Midbrain (tissue), 1 donor: ENCODE measurements at regions not wholly inside any gene's neighbourhood (a gene's known extent, or its start where the extent isn't known, plus 50 kb on each side); places are given as distances from the start of the nearest gene placed in this dataset.

Experiments
- DNase-seq: peaks from one replicate; lab custom pipeline; 2025; lab: John Stamatoyannopoulos, UW

DNA sequence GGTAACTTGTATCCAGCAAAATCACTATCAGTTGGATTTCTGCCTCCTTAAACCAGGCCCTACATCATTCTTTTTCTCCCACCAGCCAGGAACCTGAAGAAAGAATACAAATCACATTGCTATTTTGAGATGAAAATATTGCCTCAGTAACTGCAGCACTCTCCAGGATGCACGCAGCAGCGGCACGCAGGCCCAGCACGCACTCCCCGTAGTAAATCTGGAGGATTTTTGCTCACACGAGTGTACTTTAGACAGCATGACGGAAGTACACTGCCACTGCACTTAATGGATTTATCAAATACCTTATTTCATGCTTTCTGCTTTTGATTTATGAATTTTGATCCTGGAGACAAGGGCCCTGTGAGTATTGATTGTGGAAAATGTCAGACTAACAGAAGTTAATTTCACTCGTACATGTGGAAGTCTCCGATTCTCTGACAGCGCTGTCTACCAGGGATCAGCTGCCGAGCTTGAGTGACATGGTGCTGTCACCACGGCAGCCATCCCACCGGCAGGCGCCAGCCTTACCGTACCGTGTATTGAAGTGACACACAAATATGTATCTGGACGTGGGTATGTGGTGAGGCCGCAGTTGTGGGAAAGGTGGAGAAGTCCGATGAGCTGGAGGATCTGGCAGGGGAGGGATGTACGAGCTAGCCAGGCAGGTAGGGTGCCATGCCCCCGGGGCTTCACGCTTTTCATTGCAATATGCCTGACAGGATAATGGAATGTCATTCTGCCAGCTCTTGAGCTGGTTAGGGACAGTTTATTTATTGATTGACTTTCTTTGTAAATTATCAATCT, 863.7 kb downstream of the GALR1 start:
- DNase-seq, result no peak

DNA sequence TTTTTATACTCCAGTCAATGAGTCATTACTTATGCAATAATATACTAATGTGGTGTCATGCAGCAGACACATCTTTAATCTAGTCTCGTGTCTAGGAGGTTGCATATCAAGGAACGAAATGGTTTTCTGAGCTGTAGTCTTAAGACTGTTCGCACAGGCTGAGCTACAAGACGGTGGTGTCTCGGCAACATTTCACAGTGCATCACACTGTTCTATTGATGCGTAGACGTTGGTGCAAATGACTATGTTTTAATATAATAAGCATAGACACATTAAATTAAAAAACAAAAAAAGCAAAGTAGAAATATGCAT, 864.2 kb downstream of the GALR1 start:
- no peak for DNase-seq

DNA sequence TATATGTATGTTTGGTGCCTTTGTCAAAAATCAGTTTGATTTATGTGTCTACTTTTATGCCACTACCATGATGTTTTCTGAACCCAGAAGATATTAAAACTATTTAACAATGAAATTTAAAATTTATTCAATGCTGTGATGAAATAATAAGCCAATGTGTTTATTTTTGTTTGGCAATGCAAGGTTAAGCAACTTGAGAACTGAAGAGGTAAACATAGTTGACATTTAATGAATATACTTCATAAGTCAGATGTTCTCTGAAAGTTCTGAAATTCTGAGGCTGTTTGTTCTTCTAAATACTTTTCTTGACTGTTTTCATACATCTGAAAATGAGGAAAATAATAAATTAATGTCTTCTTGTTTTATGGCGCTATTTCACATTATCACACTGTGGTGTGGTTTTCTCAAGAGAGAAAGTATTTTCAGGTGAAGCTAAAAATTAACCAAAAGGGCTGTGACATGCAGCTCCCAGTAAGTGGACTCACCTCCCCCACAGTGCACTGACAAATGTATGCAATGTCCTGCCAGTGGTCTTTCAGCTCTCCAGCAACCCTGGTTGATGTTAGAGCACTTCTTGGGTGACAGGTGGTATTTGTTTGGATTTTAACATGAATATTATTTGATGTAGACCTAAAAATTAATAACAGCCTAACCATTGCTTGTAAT, 863.6 kb upstream of the SALL3 start:
- no peak for DNase-seq

DNA sequence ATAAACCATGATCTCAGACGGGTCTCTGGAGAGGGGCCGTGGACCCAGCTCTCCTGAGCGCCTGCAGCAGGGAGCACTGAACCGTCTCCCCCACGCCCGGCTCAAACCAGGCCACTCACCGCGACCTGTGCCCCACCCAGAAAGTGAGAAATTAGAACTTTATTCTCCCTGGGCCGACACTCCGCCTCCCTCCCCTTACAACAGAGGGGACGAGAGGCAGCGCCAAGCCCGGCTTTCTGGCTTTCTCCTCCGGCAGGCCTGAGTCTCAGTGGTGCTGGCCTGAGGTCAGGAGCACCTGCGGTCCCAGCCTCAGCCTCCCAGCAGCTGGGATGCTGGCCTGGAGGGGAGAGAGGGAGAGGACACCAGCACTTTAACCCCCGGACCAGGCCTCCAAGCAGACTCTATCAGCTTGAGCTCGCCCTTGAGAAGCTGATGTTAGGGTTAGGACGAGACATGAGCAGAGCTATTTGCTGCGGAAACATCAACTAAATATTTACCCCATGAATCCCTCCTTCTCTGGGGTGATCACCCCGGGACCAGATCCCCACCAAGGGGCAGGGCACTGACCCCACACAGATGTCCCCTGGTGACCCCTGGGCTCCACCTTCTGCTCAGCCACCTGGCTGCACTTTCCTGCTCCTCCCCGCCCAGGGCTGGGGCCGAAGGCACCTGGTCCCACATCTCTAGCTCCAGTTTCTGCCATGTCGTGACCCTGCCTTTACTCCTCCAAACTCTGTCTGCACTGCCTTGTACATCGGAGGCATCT, 856.3 kb upstream of the SALL3 start:
- DNase-seq, result no peak

DNA sequence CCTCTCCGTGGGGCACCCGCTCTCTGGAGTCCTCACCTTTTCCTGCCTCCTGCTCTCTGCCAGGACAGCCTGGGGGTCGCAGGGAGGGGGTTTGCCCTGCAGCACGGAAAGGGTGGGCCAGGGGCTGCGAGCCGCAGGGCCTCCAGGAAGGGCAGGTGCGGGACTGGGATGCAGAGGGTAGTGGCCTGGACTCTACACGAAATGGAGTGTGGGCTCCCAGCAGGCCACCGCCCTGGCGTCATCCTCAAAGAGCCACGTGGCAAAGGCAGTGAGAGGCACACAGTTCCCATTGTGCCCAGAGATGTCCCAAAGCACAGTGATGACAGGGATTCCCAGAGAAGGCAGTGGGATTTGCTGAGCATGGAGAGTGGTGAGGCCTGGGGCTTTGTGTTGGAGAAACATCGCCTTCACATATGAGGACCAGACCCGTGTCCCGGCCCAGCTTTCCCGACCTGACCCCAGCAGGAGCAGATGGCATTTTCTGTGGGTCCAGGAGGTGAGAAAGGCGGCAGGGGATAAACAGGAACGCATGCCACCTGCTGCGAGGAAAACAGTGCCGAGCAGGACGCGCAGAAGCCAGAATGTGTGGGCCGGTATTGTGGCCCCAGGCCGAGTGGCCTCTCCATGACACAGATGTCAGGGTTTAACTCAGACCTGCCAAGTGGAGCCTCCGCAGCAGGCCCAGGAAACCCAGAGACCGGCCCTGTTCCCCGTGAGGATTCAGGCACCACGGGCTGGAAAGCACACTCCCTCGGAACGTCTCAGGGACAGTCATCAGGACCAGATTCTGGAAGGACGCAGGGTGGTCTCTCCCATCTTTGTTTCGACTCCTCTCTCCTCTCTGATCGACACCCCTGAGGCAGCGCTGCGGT, 855.5 kb upstream of the SALL3 start:
- no peak for DNase-seq

DNA sequence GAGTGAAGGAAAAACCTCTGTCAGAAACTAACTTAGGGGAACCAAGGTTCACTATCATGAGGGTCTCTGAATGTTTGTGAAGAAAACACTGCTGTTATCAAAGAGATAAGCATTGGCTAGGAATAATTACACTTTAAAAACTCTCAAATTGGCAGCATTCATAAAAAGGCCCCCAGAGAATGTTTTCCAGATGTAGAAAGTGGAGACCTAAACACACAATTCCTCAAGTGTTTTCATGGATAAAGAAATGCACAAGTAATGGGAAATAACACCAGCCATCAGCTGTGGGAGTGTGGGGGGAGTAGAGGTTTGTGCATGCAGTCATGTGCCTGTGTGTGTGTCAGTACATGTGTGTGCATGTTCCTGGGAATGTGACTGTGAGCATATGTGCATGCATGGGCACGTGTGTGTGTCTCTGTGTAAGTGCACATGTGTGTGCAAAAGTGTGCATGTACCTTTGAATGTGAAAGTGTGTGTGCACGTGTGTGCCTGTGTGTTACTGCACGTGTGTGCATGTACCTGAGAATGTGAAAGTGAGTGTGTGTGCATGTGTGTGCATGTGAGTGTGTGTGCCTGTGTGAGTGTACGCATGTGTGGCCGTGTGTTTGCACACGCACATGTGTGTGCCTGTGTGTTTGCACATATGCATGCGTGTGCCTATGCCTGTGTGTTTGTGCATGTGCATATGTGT, 854.3 kb upstream of the SALL3 start:
- DNase-seq, result no peak

DNA sequence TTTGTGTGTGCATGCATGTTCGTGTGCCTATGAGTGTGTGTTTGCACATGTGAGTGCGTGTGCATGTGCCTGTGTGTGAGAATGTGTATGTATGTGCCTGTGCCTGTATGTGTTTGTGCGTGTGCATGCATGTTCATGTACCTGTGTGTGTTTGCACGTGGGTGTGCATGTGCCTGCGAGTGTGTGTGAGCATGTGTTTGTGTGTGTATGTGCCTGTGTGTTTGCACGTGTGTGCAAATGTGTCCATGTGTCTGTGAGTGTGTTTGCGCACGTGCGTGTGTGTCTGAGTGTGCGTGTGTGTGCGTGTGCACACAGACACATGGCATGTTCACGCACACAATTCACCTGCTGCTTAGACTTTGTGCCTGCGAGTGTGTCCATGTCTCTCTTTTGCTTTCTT, 853.5 kb upstream of the SALL3 start:
- DNase-seq, result no peak

DNA sequence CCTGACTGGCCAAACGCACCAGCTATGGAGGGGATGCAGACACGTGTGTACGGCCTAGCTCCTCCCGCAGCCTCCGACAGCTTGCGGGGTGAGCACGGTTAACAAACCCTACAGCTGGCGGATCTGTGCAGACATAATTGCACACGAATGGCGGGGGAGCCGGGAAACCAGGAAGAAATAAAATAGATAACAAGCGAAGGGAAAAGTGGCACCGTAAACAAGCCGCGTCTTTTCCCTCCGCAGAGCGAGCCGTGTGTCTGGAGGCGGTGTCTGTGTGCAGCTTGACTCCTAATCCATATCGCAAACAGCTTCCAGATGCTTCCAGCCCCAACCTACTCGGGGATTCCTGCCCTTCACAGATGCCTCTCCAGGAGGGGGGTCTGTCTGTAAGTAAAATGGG, 853.1 kb upstream of the SALL3 start:
- DNase-seq, result no peak

DNA sequence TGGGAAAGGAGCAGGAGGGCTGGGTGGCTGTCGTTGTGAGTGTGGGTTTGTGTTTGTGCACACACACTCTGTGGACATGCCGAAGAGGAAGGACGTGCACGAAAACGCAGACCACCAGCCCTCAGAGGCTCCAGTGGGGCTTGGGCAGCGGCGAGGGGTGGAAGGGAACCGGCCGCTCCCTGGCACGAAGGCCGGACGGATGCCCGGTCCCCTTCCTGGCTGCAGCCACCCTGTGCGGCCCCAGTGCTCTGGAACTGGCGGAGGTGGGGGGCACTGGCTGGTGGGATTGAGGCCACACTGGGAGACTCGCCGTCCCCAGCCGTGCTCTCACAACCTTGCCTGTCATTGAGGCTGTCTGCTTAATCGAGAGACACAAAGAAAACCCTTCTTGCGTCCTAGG, 852.6 kb upstream of the SALL3 start:
- DNase-seq, result no peak

DNA sequence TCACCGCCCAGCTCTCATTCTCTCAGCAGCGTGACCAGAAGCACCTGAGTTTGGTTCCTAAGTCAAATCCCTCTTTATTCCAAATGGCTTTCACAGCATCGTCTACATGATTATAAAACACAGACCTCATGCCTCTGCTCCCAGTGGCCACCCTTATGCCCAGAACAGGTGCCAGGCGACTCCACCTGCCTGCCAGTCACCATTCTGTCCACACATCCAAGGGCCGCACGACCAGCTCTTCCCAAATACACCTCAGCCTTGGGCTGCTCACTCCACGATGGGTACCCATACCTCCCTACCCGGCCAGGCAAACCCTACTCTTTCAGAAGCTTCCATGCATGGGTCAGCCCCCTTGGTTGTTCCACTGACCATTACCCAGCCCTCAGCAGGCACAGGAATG, 851.6 kb upstream of the SALL3 start:
- DNase-seq, result no peak

DNA sequence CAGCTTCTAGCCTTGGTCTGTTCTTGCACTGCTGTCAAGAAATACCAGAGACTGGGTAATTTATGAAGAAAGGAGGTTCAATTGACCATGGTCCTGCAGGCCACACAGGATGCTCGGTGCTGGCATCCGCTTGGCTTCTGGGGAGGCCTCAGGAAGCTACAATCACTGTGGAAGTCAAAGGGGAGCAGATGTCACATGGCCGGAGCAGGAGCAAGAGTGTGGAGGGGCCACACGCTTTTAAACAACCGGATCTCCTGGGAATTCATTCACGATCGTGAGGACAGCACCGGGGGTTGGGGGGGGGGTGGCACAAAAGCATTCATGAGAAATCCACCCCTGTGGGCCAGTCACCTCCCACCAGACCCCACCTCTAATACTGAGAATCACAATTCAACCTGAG, 850.4 kb upstream of the SALL3 start:
- DNase-seq, result no peak

DNA sequence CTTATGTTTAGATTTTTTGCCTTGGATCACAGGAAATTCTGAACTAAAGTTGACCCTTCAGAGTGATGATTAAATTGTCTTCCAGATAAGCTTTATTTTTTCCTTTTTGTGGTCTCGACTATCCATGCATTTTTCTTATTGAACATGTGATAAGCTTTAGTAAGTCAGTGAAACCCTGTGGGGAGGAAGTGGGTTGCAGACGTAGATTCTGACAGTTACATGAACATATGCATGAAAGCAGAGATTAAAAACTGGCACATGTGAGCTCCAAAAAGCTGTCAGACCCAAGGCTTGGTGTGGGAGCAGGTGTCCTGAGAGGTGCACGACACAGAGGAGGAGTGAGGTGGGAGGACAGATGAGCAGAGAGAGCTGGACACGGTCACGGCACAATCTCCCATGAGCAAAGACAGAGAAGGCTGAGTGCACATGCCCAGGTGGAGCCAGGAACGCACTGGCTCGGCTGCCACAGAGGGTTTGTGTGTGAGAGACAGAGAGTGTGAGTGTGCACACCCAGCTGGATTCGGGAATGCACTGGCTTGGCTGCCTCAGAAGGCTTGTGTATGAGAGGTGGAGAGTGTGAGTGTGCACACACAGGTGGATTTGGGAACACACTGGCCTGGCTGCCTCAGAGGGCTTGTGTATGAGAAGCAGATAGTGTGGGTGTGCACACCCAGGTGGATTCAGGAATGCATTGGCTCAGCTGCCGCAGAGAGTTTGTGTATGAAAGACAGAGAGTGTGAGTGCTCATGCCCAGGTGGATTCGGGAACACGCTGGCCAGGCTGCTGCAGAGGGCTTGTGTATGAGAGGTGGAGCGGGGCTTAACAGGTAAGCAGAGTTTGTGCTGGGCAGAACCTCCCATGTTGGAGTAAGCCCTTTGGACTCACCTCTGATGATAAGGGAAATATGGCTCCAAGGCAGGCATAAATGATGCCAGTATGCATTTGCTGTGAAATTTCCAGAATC, 849.1 kb upstream of the SALL3 start:
- DNase-seq, result no peak

DNA sequence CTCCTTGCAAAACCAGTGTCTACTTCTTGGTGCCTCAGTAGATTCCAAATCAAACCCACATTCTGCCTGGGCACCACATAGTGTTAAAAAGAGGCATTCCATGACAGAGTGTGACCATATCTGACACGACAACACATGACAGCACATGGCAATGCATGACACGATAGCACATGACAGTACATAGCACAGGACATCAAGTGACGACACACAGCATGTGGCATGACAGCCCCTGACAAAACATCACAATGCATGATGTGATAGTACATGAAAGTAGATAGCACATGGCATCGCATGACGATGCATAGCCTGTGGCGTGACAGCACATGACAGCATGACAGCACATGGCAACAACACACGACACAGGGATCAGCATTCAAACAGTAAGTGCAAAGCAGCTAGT, 845.9 kb upstream of the SALL3 start:
- no peak for DNase-seq

DNA sequence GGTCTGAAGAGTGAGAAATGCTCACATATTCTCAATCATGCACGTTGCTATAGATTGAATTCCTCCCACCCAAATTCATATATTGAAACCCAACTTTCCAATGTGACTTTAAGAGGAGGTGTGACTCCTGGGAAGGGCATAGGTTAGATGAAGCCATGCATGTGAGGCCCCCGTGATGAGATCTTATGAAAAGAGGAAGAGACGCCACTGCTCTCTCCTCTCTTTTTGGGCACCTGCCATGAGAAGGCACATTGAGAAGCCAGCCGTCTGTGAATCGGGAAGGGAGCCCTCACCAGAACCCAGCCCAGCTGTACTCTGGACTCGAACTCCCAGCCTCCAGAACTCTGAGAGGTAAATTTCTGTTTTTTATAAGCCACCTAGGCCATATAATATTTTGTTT, 842.6 kb upstream of the SALL3 start:
- no peak for DNase-seq

DNA sequence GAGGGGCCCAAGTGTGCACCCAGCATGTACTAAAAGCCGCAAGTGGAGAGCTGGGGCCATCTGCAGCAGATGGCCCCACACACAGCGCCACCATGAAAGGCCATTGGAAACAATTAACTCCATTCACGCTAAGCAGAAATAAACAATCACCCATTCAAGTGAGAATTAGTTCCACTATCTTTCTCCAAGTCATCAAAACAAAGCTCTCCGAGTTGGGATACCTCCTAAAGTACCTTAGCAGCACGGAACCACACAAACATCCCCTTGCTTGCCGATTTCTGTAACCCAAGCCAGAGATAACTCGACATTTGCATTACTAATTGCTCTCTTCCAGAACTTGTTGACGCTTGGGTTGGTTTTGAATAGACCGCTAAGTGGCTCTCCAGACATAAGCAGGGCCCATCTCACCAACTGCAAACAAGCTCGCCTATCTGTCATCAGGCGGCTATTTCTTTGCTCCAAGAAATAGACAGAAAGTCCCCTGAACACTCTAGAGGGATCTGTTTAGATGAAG, 840.6 kb upstream of the SALL3 start:
- DNase-seq, result peak; percentile 67

DNA sequence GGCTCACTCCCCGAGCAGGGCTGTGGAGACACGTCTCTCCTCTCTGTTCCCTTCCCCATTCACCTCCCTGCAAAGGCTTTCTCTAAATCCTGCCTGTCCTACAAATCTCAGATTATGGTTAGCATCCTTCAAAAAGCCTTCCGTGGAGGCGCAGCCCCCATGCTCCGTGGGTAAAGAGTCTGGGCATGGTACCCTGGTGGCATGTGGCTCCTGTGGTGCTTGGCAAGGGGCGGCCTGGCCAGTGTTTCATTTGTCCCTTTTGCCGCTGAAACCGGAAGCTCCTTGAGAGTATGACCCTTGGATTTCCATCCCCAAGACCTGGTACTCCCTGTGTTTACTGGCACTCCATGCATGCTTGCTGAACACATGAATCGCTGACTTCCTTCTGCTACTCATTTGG, 839.3 kb upstream of the SALL3 start:
- DNase-seq, result no peak

DNA sequence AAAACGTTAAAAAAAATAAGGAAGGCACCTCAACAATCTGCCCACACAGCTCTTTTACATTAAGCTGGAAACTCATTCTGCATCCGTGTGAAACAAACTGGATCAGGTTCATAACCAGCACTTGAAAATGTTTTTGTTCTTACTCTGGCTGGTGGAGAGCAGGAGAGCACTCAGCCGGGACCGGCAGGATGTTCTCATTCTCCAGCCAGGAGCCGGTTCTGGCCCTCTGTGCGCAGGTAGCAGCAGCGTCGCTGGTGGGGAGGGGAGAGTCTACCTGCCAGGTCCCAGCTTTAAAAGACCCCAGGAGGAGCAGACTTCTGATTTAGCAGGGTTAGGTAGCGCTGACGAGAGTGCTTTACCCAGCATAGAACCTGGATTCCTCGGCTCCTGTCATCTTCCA, 834.9 kb upstream of the SALL3 start:
- DNase-seq, result no peak

DNA sequence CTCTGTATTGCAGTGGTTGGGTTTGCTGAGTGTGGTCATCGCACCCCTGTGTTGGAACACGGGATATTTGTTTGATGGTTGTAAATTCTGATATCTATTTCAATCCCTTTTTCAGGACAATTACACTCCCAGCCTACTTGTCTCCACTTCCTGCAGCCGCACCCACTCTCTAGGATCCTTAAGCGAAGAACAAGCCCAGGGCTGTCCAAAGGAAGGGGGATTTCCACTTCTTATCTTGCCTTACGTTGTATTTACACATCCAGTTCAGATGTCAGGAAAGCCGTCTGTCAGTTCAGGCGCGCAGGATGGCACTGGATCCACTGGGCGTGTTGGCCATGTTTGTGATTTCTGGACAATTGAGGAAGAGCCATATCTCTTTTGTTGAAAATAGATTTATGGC, 834.5 kb upstream of the SALL3 start:
- no peak for DNase-seq

DNA sequence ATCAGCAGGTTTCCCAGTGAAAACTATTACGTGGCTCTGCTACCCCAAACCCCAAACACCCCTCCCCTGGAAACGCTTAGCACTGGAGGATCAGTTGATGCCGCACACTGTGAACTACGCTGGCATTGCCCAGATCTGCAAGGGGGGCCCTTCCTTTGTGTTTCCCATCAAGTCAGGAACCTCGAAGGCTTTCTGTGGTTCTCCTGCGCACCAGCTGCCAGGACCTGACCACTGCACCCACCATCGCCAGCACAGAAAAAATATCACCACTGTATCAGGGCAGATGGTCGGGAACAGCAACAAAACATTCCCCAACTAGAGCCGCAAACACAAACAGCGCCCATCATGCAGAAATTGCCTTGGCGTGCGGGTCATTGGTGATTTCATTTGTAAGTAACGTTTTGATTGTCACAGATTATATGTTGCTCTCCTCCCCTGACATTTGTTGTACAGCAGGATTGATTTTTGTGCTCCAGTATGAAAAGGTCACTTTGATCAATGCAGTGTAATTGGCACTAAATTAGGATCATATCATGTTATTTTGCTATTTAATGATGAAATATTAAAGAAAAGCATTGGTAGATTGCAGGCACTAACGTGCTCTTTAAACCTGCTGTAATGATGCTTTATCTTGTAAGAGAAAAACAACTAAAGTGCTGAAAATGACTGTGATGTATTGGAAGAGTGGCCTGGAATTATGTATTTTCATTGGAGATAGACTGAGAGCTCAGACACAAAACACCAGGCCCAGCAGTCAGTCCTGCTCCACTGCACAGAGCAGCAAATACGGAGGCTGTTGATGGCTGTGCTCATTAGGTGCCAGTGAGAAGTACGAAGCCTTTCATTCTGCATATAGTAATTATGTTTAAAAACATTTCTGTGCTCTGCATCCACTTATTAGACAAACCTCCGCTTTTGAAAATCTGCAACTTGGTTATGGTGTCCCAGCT, 833.2 kb upstream of the SALL3 start:
- DNase-seq, result no peak
